Hepatocyte (in vitro differentiated cells): ENCODE measurements at regions not wholly inside any gene's neighbourhood (a gene's known extent, or its start where the extent isn't known, plus 50 kb on each side); places are given as distances from the start of the nearest gene placed in this dataset.

Experiments used
- DNase-seq: peaks from one replicate; pipeline ENCODE4 v3.0.0-alpha.2; 2016; ENCODE audit warnings: low spot score
- H2AFZ ChIP-seq: fragments of 200-600 bp; sonication (generic); 2 replicates; pipeline ENCODE4 v1.6.0; 2016; ENCODE audit warnings: antibody characterized with exemption, mild to moderate bottlenecking
- H3K27ac ChIP-seq: fragments of 200-600 bp; sonication (generic); 2 replicates; pipeline ENCODE4 v1.5.1; 2016; ENCODE audit warnings: mild to moderate bottlenecking
- H3K27me3 ChIP-seq: fragments of 200-600 bp; sonication (generic); 2 replicates; pipeline ENCODE4 v1.6.1; 2016
- H3K36me3 ChIP-seq: fragments of 200-600 bp; sonication (generic); replicated peaks from 2 replicates; pipeline ENCODE4 v1.5.1; 2016; ENCODE audit warnings: low read depth; ENCODE audit not compliant: insufficient read depth
- H3K4me1 ChIP-seq: fragments of 200-600 bp; sonication (generic); 2 replicates; pipeline ENCODE4 v1.5.1; 2016; ENCODE audit warnings: mild to moderate bottlenecking, moderate library complexity; ENCODE audit not compliant: insufficient read depth
- H3K4me2 ChIP-seq: fragments of 200-600 bp; sonication (generic); 2 replicates; pipeline ENCODE4 v1.6.0; 2016
- H3K4me3 ChIP-seq: fragments of 200-600 bp; sonication (generic); 2 replicates; pipeline ENCODE4 v1.5.1; 2016; ENCODE audit warnings: mild to moderate bottlenecking
- H3K79me2 ChIP-seq: fragments of 200-600 bp; sonication (generic); 2 replicates; pipeline ENCODE4 v1.6.0; 2017; ENCODE audit warnings: mild to moderate bottlenecking
- H3K9me2 ChIP-seq: fragments of 200-600 bp; sonication (generic); replicated peaks from 2 replicates; pipeline ENCODE4 v1.6.0; 2017; ENCODE audit warnings: mild to moderate bottlenecking; ENCODE audit not compliant: insufficient read depth
- H3K9me3 ChIP-seq: fragments of 200-600 bp; sonication (generic); 2 replicates; pipeline ENCODE4 v1.5.1; 2016; ENCODE audit warnings: low read depth, mild to moderate bottlenecking
- H4K20me1 ChIP-seq: fragments of 200-600 bp; sonication (generic); 2 replicates; pipeline ENCODE4 v1.6.0; 2016; ENCODE audit warnings: mild to moderate bottlenecking; ENCODE audit not compliant: insufficient read depth, poor library complexity, severe bottlenecking
- EZH2 ChIP-seq: fragments of 200-600 bp; sonication (generic); IDR thresholded peaks from 2 replicates; pipeline ENCODE4 v1.6.1; 2016; ENCODE audit warnings: antibody characterized with exemption, mild to moderate bottlenecking, borderline replicate concordance
- EZH2phosphoT487 ChIP-seq: fragments of 200-600 bp; sonication (generic); IDR thresholded peaks from one replicate; pipeline ENCODE4 v1.6.1; 2018; ENCODE audit warnings: antibody characterized with exemption, mild to moderate bottlenecking, low read depth, moderate library complexity; ENCODE audit not compliant: unreplicated experiment, severe bottlenecking
- WGBS: methylation state at CpG from one replicate; pipeline ENCODE4 v1.1.6; 2016; ENCODE audit warnings: low lambda C conversion rate; ENCODE audit errors: missing lambda C conversion rate; 5-methylcytosine and 5-hydroxymethylcytosine counted together
- TF ChIP-seq, protein P1 (sequence below): fragments of 200-600 bp; sonication (generic); IDR thresholded peaks from 2 replicates; pipeline ENCODE4 v1.5.1; 2016; ENCODE audit warnings: antibody characterized with exemption, mild to moderate bottlenecking; ENCODE audit not compliant: poor library complexity

DNA sequence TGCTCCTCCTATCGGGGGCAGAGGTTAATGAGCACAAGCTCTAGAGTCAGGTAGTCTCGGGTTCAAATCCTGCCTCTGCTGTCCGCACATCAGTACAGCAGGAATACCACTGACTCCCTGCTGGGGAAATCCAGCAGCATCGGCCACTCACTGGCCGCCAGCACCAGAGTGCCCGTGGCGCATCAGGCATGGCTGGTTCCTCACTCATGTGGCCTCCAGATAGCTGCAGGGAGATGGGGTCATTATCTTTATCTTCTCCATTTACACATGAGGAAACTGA lies 137.6 kb upstream of the COL5A1 start:
- no peaks in the 10 kb centered on the region for H3K36me3 ChIP-seq
- no peak overlapping the region for H3K4me3 ChIP-seq
- no peak overlapping the region for H2AFZ ChIP-seq
- 91% methylated on average over 7 of the region's 7 CpGs for WGBS
- H3K9me2 ChIP-seq, result no peaks in the 10 kb centered on the region
- H3K4me2 ChIP-seq, result no peak overlapping the region
- H4K20me1 ChIP-seq, result no peaks in the 10 kb centered on the region
- TF ChIP-seq EZH2phosphoT487 (no peak), EZH2 (no peak)
- TF ChIP-seq, protein P1, sequence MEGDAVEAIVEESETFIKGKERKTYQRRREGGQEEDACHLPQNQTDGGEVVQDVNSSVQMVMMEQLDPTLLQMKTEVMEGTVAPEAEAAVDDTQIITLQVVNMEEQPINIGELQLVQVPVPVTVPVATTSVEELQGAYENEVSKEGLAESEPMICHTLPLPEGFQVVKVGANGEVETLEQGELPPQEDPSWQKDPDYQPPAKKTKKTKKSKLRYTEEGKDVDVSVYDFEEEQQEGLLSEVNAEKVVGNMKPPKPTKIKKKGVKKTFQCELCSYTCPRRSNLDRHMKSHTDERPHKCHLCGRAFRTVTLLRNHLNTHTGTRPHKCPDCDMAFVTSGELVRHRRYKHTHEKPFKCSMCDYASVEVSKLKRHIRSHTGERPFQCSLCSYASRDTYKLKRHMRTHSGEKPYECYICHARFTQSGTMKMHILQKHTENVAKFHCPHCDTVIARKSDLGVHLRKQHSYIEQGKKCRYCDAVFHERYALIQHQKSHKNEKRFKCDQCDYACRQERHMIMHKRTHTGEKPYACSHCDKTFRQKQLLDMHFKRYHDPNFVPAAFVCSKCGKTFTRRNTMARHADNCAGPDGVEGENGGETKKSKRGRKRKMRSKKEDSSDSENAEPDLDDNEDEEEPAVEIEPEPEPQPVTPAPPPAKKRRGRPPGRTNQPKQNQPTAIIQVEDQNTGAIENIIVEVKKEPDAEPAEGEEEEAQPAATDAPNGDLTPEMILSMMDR, result no peak
- H3K9me3 ChIP-seq, result no peaks in the 10 kb centered on the region
- H3K79me2 ChIP-seq, result no peaks in the 10 kb centered on the region
- peaks cover 15% of the 10 kb centered on the region for H3K4me1 ChIP-seq
- H3K27ac ChIP-seq, result no peak overlapping the region
- no peaks in the 10 kb centered on the region for H3K27me3 ChIP-seq
- DNase-seq, result no peak

DNA sequence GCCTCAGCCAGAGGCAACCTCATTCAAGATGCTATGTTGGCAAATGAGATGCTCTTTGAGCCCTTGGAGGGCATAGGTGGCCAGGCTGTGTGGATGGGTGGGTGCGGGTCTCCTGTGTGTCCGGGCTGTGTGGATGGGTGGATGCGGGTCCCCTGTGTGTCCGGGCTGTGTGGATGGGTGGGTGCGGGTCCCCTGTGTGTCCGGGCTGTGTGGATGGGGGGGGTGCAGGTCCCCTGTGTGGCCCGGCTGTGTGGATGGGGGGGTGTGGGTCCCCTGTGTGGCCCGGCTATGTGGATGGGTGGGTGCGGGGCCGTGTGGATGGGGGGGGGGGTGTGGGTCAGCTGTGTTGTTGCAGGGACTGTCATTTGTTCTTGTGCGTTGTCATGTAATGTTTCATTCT lies 136.6 kb upstream of the COL5A1 start:
- Histone ChIP-seq H3K79me2 (no peaks in the 10 kb centered on the region), H3K36me3 (no peaks in the 10 kb centered on the region), H3K4me1 (peaks cover 15% of the 10 kb centered on the region), H3K27ac (no peak overlapping the region), H3K27me3 (no peaks in the 10 kb centered on the region), H4K20me1 (no peaks in the 10 kb centered on the region), H2AFZ (no peak overlapping the region), H3K9me3 (no peaks in the 10 kb centered on the region), H3K4me2 (no peak overlapping the region), H3K4me3 (no peak overlapping the region), H3K9me2 (no peaks in the 10 kb centered on the region)
- TF ChIP-seq EZH2 (no peak), EZH2phosphoT487 (no peak)
- TF ChIP-seq, protein P1, result no peak
- 72% methylated on average over 7 of the region's 11 CpGs for WGBS
- no peak for DNase-seq

DNA sequence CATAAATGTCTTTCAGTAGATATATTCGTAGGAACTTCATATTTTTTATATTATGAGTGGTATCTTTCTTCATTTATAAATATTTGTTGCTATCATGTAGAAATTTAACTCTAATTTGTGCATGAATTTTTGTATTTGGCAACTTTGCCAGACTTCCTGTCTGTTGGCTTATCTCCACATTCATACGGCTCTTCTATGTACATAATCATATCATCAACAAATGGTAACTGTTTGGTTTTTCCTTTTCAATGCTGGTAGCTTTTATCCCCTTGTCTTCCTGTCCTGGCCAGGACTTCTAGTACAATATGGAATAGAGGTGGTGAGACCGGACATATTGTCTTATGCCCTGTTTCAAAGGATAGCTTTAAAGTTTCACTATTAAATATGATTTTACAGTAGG lies 132.3 kb upstream of the COL5A1 start:
- Histone ChIP-seq H3K27ac (no peak overlapping the region), H3K4me2 (no peak overlapping the region)

More for the DNA sequence above, 132.3 kb upstream of the COL5A1 start:
- no peaks in the 10 kb centered on the region for H3K27me3 ChIP-seq
- H3K79me2 ChIP-seq, result no peaks in the 10 kb centered on the region
- no peaks in the 10 kb centered on the region for H3K9me2 ChIP-seq
- DNase-seq, result no peak
- H2AFZ ChIP-seq, result no peak overlapping the region
- WGBS, result 76% methylated on average over 3 of the region's 3 CpGs
- no peaks in the 10 kb centered on the region for H4K20me1 ChIP-seq
- no peaks in the 10 kb centered on the region for H3K36me3 ChIP-seq
- TF ChIP-seq EZH2 (no peak), EZH2phosphoT487 (no peak)
- TF ChIP-seq, protein P1, result no peak
- no peaks in the 10 kb centered on the region for H3K9me3 ChIP-seq
- no peaks in the 10 kb centered on the region for H3K4me1 ChIP-seq
- H3K4me3 ChIP-seq, result no peak overlapping the region
